Stimulated activated CD8-positive, alpha-beta memory T cell treated with anti-CD3 and anti-CD28 coated beads, Interleukin-7, amount 100 ng/mL, for 48 hours (primary cell): ENCODE measurements at regions not wholly inside any gene's neighbourhood (a gene's known extent, or its start where the extent isn't known, plus 50 kb on each side); places are given as distances from the start of the nearest gene placed in this dataset.
A peak's percentile ranks its signal among the peaks of the same experiment; 100 is the strongest.
"Not testable (repeated sequence)": the region's sequence is repeated elsewhere in the genome, so short reads cannot be mapped to it uniquely, and the experiment has no call there.

Experiments
- DNase-seq, 2 donors: peaks; one replicate each; pipeline ENCODE4 v3.0.0-alpha.2; 2020; ENCODE audit warnings: low read depth in 1 of 2; ENCODE audit errors: extremely low read depth in 1 of 2

DNA sequence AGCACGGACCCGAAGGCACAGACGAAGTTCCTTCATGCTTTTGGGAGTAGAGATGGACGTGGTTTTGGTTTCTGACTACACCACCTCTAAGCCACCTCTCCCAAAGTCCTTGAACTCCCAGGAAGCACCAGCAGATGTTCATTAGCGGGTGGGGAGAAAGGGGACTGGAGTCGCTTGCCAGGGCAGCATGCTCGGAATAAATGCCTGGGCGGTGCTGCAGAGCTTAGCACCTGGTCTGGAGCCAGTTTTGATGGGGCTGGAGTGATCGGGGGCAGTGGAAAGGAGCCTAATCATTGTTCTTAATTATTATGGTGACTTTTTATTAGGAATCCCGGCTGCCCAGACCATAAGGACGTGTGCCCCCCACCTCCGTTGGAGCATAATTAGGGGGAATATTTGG lies 220.8 kb downstream of the TFCP2L1 start:
- no peak for DNase-seq

DNA sequence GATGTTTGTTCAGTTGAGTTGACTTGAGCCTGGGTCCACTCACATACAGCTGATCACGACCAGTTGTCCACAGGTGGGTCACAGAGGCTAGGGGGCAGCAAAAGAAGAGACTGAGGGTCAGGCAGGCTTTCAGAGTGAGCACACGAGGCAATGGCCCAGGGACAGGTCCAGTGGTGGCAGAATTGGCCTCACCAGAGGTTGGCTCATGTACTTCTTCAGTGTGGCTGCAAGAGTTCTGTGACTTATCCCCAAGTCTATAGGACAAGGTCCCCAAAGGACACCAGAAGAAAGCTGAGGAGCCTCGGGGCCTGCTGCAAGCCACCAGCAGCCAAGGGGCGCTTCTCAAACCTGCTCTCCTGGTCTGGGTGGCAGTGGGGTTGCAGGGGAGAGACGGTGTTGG lies 219.8 kb downstream of the TFCP2L1 start:
- DNase-seq: no peak

DNA sequence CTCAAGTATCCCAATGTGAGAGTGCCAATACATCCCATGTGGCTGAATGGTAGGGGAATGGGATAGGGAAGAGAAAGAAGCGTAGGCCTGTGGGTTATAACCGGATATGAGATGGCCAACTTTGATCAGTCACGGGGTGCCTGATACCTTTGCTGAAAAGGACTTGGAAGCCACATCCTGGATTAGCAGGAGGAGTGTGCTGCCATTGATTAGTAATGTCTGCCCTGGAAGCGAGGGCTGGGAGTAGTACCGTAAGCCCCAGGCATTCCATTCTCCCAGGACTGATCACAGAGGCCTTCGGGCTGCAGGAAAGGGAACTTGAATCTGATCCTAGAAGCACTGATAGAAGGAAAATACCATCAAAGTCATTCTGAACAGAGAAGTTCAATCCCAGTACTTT lies 218.5 kb downstream of the TFCP2L1 start:
- DNase-seq: no peak

DNA sequence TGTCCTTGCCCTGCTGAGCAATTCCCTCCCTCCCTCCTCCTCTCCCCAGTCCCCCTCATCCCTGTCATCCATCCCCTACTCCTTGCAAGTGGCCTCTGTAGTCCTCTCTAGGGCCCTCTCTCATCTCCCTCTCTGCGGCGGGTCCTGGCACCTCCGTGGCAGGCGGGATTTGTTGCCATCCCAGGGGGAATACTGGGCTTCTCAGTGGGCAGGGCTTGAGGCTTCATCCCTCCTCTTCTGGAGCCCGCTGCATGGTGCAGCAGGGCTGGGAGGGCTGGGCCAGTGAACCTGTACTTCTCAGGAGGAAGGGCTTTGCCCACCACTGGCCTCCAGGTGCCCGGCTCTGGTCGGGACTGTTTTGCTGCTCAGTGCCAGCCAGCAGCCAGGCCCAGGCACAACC lies 216.2 kb downstream of the TFCP2L1 start:
- no peak for DNase-seq

DNA sequence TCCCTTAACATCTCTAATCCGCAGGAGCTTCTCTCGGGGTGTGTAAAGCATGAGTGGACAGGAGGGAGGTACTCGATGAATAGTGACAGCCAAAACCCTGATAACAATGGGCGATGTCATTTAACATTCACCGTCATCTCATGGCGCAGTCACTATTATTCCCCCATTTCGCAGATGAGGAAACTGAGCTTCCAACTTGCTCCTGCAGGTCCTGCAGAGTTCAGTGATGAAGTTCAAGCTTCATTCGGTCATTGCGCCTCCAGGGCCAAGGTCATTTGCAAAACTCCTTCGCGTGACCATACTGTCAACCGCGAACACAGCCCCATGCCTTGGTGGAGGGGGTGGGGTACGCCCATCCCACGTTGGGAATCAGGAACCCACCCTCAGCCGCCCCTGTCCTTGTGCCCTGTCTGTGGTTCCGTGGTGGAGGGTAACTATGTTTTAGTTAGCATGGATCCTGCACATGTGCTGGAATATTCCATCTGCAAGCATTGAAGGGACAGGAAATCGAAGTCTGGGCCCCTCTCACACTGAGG lies 215.5 kb downstream of the TFCP2L1 start:
- DNase-seq: no peak

DNA sequence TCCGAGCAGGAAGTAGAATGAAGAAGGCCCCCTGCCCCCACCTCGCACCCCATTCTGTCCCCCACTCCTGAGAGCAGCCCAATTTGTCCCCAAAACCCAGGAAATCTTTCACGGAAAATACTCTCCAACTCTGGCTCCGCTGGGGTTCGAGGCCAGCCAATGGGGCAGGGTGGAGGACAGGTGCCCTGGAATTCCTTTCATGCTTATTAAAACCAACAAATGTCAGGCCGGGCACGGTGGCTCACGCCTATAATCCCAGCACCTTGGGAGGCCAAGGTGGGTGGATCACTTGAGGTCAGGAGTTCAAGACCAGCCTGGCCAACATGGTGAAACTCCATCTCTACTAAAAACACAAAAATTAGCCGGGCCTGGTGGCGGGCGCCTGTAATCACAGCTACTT lies 214.9 kb downstream of the TFCP2L1 start:
- not testable (repeated sequence) for DNase-seq

DNA sequence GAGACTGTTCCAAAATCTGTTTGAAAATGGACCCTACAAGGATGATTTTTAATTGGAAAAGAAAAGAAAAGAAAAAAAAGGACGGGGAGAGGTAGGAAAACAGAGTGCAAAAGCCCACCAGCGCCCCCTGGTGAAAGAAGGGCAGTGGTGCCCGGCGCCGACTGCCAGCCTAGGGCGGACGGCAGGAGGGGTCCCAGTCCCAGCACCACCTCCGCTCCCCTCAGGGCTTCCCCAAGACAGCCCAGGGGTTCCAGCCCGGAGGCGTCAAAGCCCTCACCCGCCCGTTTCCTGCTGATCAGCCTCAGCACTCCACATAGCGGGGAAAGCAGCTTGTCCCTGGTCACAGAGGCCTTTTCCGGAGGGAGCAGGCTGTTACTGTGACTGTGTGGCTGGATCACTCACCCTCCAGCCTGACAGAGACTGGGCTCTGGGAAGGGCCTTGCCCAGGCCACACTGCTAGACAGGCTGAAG lies 213.9 kb downstream of the TFCP2L1 start:
- DNase-seq: no peak

DNA sequence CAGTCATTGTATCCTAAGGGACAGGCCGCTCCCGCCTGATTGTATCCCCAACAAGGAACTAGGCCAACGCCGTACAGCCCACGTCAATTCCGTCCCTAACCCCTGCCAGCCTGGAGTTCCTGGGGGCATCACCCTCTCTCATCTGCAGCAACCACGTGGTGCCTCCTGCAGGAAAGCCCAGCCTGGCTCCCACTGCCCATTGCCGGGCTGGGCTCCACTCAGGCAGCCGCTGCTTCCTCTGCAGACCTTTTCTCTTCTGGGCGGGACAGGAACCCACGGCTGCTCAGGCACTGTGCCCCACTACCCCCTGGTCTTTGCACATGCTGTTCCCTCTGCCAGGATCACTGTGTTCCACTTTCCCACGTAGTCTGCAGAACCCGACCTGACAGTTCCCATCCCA lies 212.2 kb downstream of the TFCP2L1 start:
- DNase-seq: no peak

DNA sequence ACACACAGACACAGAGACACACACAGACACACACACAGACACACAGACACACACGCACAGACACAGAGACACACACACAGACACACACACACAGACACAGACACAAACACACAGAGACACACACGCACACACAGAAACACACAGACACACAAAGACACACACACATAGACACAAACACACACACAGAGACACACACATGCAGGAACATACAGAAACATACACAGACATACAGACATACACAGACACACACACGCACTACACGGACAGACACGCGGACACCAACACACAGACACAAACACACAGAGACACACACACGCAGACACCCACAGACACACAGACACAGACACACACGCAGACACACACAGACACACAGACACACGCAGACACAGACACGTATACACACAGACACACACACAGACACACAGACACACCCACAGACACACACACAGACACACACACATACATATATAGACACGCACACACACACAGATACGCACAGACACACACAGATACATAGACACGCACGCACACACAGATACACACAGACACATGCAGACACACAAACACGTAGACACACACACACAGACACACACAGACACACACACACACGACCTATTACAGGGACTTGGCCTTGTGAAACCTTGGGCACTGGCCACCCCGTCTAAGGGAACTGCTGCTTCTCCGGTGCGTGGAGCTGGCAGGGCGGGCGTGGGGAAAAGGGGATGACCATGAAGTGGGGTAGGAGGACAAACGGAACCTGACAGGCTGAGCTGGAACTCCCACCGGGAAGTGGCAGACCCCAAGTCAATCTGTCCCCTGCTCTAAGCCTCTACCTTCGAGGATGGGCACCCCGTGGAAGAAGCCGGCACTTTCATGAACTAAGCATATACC lies 211.4 kb downstream of the TFCP2L1 start:
- no peak for DNase-seq

DNA sequence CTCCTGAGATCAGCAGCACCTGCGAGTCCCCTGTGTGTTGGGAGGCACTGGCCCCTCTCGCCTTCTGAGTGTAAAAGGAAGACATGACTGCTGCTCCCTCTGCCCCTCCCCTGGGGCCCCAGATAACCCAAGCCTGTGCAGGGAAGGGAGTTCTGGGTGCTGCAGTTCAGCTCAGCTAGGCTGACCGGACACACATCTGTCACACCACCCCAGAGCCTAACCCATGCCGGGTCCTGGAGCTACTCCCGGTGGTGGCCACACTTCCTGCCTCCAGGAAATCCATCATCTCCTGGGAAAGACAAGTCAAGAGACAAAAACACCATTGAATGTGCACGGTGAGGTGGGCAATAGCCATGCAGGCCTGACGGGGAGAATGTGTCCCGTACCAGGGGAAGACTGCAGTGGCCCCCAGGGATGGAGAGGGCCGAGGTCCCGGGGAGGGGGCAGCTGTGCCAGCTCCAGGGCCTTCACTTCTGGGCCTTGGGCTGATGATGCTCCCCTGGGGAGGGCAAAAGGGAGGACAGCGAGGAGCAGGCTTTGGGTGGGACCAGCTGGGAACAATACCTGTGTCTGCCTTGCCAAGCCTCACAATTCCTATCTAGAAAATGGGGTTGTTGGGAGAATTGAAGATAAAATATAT lies 210.6 kb downstream of the TFCP2L1 start:
- no peak for DNase-seq

DNA sequence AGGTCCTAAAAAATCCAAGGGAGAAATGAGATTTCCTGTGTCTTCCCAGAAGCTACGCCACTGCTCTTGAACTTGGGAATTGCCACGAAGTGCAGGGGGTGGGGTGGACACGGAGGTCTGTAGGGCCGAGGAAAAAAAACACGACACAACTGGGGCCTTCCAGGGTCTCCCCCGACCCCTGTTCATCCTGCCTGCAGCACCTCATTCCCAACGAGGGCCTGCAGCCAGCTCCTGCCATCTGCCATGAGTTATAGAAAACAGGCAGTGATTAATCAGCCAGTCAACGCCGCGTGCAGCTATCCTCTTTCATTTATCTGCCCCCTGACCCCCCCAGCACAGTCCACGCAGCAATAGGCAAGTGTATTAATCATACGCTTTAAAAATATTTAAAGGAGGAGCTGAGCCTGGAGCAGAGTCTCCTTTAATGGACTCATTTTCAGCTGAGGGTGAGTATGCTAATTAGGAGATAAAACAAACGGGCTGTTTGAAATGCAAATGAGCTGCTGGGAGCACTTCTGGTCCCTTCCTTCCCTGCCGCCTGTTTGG lies 209.9 kb downstream of the TFCP2L1 start:
- peak; percentile 42 to 49 for DNase-seq

DNA sequence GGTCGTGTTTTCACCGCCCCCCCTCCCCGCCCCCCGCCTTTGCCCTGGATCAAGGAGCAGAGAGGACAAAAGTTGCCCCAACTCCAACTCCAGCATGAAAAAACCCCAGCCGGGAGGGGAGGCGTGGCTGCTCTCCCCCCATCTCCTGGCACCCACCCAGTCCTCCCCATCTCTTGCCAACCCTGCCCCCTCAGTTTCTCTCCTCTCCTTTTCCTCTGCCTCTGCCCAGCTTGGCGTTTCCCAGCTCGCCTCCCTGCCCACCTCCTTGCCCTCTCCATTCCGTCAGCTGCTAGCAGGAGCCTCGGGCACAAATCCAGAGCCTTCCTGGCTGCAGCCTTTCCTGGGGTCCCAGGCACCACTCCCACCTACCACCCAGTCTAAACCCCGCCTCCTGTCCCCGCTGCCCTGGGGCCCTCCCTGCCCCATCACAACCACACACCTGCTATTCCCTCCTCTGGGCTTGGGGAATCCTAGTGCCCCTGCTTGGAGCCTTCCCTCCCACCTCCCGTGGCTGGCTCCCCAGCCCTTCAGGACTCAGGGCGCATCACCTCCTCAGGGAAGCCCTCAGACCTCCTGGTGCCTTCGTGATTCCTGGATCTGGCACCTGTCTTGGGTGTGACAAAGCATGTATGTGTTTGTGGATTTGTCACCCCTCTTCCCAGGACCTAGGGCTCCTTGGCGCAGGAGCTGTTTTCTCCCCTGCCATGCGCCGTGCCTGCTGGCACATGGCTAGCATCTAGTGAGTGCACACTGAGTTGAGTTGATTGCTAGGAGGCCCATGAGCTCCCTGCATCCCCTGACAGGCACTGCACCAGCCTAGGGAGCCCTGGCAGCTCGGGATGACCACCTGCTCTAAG lies 209.1 kb downstream of the TFCP2L1 start:
- DNase-seq: no peak

DNA sequence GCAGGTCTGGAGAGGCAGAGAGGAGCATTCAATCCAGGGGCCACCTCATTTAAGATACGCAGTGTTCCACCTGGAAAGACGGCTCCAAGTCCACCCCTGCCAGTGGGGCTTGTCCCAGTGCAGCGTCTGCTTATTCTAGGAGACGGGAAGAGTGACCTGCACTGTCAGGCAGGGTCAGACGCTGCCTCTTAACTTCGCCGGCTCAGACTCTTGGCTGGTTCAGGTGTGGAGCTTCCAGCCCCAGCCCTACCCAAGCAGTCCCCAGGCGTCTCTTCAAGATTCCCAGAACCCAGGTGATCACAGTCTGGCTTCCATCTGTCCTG lies 208.5 kb downstream of the TFCP2L1 start:
- DNase-seq: no peak

DNA sequence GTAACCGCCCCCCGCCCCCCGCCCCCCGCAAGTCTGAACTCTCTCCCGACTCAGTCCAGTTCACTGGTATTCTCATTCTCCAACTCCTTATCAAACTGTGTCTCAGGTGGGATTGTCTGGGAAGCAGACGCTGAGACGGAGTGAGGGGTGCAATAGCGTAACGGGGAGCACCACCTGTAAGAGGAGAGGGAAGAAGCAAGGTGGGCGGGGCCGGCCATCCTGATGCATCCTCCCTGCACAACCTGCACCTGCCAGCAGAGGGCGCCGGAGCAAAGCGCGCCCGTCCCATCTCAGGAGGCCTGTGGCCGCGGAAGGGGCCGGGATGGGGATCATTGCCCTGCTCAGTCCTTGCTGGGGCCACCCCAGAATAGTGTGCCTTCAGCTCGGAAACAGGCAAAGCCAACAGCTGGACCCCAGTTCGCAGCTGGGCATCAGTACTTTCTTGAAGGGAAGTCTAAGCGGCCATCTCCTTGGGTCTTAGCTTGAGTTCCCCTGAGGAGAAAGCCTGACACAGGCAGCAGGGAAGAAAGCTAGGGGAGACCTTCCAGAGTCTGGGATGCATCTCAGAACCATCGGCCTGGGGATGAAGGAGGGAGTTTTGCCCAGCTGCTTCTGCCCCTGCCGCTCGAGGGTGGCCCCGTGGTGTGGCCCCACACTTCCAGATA lies 208.0 kb downstream of the TFCP2L1 start:
- peak; percentile 44 to 55 for DNase-seq

DNA sequence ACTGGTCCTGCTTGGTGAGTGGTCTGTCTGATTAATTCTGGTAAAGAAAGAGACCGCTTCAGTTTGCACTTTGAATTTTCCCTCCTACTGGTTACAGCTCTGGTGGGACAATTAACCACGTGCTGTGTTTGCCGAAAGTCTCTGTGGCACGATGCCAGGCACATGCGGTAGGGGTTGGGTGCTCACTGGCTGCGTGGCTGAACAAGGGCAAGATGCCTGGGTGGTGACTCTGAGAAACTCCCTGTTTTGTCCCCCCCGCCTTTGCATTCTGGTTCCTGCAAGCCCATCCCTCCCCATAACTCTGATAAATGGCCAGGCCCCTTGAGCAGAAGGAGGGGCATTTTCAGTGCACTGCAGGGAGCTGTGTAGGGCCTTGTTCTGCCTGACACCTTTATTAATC lies 206.1 kb downstream of the TFCP2L1 start:
- DNase-seq: no peak

DNA sequence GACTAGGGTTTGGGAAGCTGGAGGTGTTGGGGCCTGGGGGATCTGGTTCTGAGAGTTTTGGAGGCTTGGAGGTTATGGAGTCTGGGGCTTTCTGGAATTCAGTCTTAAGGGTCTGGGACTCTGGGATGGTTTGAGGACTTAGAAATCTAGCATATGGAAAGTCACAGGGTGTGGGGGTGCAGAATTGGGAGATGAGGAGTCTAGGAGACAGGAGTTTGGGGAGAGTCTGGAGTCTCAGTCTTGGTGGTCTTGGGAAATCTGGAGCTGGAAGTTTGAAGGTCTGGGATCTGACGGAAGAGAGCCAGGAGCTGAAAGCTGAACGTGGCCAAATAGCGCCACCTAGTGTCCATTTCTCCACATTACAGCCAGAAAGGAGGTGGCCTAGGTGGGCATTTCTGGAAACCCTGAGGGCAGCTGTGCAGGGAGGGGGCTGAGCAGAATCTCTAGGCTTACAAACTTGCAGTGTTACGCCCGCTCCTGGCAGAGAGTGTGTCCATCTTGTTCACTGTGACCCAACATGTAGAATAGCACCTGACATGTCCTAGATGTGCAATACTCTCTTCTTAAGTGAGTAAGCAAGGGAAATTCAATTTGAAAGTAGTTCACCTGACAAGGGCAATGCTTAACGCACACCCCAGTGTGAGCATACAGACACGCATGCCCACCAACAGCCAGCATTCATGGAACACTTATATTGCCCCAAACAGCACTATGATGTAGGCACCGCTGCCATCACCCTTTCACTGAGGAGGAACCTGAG lies 204.8 kb downstream of the TFCP2L1 start:
- no peak for DNase-seq

DNA sequence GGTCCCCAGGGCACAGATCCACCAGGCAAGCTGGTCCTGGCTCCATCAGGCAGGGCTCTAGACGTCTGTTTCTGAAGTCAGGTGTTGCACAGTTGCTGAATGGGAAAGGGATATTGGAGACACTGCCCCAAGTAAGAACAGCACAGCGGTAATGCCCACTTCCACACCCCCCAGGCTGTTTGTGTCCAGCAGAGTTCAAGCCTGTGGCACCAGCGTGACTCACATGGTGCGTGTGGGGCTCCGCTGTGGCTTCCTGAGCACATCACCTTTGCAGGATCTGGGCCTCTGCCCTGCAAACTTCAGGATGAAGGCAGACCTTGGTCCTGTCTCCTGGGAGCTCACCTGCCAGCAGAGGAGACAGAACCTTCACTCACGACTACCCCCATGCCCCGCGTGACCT lies 203.3 kb downstream of the TFCP2L1 start:
- DNase-seq: no peak

DNA sequence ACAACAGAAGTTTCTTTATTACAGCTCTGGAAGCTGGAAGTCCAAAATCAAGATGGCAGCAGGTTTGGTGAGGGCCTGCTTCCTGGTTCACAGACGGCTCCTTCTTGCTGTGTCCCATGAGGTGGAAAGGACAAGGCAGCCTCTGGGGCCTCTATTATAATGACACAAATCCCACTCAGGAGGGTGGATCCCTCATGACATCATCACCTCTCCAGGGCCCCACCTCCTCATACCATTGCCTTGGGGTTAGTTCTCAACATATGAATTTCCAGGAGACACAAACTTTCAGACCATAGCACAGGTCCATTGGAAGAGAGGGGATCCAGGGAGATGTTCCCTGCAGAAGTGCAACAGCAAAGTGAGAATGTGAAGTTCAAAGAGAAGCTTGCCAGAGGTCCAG lies 202.8 kb downstream of the TFCP2L1 start:
- no peak for DNase-seq

DNA sequence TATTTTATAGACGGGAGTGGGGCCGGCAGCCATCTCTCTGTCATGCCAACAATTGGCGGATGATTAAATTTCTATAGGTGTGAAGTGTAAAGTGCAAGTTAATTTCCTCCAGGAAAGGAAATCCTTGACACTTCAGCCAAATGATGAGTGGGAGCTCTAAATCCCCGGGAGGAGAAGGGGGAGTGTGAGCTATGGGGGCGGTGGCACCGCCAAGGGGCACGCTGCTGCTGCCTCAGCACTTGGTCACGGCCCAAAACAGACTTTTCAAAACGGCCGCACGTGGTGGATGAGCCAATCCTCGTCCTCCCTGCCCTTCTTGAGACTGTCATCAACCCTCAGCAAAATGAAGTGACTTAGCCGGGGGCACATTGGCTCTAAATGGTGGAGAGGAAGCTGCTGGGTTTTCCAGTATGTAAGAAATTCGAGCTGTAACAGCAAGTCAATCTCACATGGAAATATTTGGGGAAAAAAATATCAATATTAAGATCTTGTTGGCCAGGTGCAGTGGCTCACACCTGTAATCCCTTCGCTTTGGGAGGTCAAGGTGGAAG lies 200.8 kb downstream of the TFCP2L1 start:
- no peak for DNase-seq
